NCI-H748 (cell line): ENCODE measurements at regions not wholly inside any gene's neighbourhood (a gene's known extent, or its start where the extent isn't known, plus 50 kb on each side); places are given as distances from the start of the nearest gene placed in this dataset.

Source experiments
- DNase-seq: peaks from one replicate; lab custom pipeline; 2025; ENCODE audit not compliant: unreplicated experiment; lab: John Stamatoyannopoulos, UW

DNA sequence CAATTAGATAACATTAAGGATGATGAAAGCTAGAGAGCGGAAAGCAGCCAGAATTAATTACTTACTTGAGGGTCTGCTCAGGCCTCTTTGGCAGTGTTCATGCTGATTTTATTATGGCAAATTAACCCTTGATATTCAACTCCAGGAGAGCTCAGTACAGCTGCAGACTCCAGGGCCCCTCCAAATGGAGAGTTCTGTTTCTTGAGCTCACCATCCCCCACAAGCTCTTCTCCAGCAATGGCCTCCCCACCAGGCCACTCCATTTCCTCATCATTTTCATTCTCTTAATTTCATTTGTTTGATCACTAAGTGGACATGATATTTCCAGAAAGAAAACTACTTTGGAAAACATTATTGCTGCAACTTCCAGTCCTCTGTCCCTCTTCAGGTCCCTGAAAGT is 513.3 kb upstream of the NOX3 start:
- DNase-seq = no peak

DNA sequence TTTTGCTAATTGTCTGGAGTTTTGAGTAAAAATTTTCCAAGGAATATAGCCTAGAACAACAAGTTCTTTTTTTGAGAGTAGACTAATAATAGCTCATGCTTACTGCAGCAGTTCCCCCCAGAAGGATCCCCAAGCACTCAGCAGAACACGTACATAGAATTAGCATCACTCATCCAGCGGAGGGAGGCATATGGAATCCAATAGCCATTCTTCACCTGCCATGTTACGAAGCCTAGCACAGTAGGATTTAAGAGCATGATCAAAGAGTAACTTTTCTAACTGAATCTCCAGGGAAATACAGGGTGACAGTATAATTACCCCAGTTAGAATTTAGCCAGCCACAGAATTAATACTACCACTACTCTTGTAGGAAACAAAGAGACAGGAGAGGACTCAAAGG is 511.7 kb upstream of the NOX3 start:
- DNase-seq = no peak

GRCh38 chr6:155964544-155964943 is 508.9 kb upstream of the NOX3 start:
- DNase-seq = no peak

DNA sequence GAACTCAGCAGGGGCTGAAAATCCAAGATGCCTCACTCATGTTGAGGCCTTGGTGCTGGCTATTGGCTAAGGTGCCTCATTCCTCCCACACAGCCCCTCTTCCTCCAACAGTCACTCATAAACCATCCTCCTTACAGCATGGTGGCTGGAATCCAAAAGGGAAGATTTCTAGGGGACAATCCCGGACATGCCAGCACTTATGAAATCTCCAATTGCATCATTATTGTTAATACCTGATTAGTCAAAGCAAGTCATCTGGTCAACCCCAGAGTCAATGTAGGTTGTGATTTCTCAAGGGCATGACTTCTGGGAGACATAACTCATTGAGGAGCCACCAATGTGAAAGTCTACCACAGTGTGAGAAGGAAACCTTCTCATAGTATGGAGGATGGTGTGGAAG is 506.6 kb upstream of the NOX3 start:
- no peak for DNase-seq

DNA sequence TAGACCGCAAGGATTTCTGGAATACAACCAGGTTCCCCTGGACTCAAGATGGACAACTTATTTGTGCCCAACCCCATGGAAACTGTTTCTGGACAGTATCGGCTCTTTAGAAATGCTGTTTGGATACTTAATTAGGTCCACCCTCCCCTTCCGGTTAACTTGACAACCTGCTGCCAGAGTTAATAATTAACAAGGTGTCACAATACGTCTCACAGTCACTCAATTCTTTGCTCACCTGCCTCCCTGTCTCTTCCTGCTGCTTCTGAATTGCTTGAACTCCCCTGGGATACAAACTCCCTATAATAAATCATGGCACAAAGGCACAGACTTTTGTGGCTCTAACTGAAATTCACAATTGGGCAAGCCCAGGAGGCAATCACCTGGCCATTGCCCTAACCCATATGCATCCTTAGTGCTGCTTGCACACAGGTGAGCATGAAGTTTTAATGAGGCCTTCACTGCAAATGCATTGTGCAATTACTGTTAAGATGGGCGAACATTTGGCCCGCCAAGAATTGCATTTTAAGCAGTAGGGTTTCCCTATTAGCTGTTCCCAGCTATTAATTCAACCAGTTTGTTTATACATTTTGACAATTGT is 504.4 kb upstream of the NOX3 start:
- DNase-seq = peak; percentile 99

DNA sequence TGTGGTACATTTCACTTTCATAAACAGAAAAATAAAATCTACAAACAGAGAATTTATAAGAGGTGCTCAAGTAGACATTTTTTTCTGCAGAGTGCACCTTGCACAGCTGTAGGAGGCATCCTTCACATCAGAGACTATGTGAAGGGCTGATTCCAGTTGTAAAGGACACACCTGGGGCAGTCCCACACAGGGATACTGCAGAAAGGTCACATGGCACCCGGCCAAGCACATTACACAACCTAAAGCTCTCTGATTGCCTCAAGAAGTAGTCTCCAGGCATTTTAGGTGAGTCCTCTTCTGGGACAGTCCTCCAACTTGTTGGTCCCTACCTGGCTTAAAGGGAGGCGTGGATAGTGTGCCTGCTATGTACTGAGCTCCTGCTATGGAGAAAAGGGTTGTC is 502.9 kb upstream of the NOX3 start:
- DNase-seq = no peak

DNA sequence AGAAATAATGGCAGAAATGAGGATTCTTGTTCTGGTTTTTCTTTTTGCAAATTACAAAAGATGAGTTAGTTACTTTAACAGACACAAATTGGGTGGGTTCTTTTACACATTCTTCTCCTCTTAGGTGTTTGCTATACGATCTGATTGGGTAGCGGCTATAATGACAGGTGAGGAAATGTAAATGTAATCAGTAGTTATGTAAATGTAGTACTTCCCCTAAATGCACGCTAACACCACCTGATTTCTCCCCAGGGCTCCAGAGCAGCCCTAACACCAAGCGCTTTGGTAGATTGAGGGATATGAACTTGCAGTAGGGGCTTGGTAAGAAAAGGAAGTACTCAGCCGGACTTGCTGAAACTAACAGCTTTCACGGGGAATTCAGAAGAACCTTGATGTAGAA is 499.4 kb upstream of the NOX3 start:
- no peak for DNase-seq

DNA sequence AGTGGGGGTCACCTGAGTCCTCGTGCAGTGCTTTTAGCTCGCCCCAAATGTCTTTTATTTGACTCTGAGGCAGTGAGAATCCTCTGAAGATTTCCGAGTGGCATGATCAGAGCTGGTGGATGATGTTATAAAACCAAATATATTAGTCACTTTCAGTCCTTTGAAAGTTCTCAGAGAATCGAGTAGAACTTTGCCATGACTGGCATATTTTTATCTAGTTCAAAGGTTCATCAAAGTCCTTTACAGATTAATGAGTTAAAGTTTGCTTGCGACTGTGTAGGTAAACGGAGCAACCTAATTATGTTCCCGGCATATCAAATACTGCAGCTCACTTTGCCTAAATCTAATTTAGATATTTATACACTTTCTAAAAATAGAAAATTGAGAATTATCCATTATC is 498.5 kb upstream of the NOX3 start:
- no peak for DNase-seq

- DNase-seq = no peak
These were observed 493.6 kb upstream of the NOX3 start for GRCh38 chr6:155949256-155949655.

- no peak for DNase-seq
These were observed 491.2 kb upstream of the NOX3 start for GRCh38 chr6:155946860-155947259.

- DNase-seq = no peak
These were observed 488.0 kb upstream of the NOX3 start for GRCh38 chr6:155943635-155944034.

DNA sequence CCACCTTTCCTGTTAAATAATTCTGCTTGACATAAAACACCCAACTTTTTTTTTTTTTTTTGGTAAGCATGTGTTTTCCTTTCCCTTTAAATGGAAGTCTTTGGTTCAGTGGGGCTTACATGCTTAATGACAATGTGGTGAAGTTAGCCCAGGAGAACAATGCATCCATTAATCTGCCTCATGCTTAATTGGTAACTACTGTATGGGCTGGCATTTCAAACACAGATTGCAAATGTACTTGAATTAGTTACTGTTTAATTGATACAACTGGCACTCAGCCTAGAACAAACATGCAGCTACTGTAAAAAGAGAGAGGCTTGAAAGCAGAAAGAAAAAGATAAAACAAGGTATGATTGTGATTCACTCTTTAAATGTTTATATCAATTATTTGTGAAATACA is 483.6 kb upstream of the NOX3 start:
- DNase-seq = peak; percentile 81

GRCh38 chr6:155936551-155936950 is 480.9 kb upstream of the NOX3 start:
- no peak for DNase-seq

- DNase-seq = no peak
These were observed 480.5 kb upstream of the NOX3 start for GRCh38 chr6:155936127-155936526.

DNA sequence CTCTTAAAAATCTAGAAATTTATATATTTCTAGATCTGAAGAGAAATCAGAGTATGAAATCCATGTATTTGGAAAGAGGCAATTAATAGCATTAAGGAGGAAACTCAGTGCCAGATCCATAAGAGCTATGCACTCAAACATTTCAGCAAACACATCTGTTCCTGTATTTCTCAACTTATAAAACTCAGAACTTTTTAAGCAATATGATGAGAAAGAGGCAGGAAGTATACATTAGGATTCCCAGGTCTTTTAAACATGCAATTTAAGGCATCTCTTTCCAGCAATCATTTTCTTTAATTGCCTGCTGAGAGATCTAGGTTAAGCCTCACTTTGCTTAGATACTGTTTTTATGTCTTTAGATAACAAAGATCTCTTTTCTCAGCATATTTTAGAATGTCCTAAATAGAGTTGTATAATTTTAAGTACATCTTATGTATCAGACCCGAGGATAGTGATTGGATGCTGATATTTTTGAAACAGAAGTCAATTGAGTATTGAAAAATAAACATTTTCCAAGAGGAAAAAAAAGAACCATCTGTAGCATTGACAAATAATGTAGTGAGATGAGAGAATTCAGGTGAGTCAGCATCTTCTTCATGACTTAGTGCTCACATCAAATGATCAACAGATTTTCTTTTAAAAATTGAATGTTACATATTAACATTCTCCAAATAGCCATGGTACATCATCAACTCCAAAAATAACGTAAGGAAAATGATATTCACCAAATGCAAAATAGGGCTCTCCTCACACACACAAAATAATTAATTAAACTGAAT is 461.4 kb upstream of the NOX3 start:
- DNase-seq = no peak

DNA sequence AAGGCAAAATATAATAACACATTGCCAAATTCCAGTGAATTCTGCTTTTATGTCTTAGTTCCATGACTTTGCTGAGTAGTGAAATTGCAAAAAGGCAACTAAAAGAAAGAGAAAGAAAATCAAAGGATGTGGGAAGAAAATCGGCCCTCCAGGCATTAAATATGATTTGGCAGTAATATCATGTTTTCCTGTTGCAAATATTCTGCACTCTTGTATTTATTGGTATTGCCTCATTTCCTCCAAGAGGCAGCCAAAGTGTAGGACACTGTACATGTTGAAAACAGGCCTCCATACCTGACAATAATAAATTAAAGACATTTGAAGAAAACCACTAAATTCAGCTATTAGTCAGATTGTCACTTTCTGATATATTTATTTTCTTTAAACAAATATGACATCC is 460.0 kb upstream of the NOX3 start:
- no peak for DNase-seq

DNA sequence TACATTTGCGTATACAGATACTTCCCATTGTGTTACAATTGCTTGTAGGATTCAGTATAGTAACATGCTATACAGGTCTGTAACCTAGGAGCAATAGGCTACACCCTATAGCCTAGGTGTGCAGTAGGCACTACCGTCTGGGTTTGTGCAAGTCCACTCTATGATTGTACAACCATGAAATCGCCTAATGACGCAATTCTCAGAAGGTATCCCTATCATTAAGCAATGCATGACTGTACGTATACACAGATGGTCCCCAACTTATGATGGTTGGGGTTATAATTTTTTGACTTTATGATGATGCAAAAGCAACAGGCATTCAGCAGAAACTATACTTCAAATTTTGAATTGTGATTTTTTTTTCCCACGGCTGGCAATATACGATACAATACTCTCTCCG is 458.2 kb upstream of the NOX3 start:
- no peak for DNase-seq

DNA sequence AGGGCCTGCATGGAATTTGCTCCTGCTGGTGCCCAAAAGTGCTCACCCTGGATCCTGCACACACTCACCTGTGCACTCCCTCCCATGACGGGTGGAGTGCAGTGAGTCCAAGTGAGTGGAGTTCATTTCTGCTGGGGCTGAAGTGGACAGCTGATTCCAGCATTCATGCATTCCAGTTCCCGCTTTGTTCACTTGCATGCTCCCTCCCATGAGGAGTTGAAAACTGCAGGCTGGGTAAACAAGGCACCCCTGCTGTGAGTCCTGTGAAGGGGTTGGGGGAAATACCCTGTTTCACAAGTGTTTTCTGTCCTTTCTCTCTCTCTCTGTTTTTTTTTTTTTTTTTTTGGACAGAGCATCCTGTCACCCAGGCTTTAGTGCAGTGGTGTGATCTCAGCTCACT is 454.1 kb upstream of the NOX3 start:
- no peak for DNase-seq

DNA sequence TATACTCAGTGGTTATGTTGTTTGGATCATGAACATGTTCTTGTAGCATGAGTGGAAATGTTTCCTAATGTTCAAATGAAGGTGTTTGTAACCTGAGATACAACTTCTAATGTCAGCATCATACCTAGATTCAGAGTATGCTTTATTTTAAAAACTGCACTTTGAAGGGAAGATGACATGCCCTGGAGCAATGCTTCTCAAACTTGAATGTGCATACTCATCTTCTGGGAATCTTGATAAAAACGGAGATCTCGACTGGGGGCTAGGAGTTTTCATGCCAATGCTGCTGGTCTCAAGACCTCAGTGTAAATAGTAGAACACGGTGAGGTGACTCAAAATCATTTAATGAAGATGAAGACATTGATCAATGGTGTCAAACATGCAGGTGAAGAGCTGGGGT is 440.0 kb upstream of the NOX3 start:
- no peak for DNase-seq

GRCh38 chr6:155894758-155895157 is 439.1 kb upstream of the NOX3 start:
- DNase-seq = no peak

- DNase-seq = no peak
These were observed 438.6 kb upstream of the NOX3 start for GRCh38 chr6:155894262-155894661.

DNA sequence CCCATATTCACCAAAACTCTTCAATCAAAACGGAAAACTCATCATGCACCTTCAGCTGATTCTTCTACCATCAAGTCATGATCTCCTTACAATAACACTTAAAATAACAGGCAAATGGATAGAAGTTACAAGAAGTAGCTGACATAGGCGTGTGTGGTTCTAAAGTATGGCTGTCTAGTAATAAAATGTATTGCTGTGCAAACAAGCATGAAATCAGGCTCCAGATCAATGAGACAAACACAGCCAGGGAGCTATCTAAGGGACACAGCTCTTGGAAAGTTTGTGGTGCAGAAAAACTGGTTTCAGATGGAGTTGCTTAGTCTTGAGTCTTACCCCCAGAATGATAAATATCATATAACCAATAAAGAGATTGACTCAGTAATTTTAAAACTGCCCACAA is 434.8 kb upstream of the NOX3 start:
- DNase-seq = no peak

GRCh38 chr6:155889410-155889809 is 433.8 kb upstream of the NOX3 start:
- DNase-seq = no peak
